ENCODE measurements at regions not wholly inside any gene's neighbourhood (a gene's known extent, or its start where the extent isn't known, plus 50 kb on each side); places are given as distances from the start of the nearest gene placed in this dataset.
"Not testable (repeated sequence)": the region's sequence is repeated elsewhere in the genome, so short reads cannot be mapped to it uniquely, and the experiment has no call there.

GRCh38 chr15:30696439-30697314 is 70.7 kb downstream of the ARHGAP11B start:
- TF ChIP-seq CTCF (IDR thresholded peaks at IDR 0.05; ENCODE audit: low read depth, low read length, missing input control); RAD21 (IDR thresholded peaks at IDR 0.05); SP1 (IDR thresholded peaks at IDR 0.05); TAF1 (conservative IDR thresholded peaks at IDR 0.05): not testable (repeated sequence)

All from liver (tissue), 3 donors.